HG02840 (cell line): ENCODE measurements at regions not wholly inside any gene's neighbourhood (a gene's known extent, or its start where the extent isn't known, plus 50 kb on each side); places are given as distances from the start of the nearest gene placed in this dataset.
"Not testable (repeated sequence)": the region's sequence is repeated elsewhere in the genome, so short reads cannot be mapped to it uniquely, and the experiment has no call there.

Experiments used
- ATAC-seq: cut with Tn5 transposase; IDR thresholded peaks from one replicate; pipeline ENCODE4 v1.9.1; 2021; ENCODE audit warnings: mild to moderate bottlenecking, moderate library complexity, moderate number of reproducible peaks; ENCODE audit not compliant: unreplicated experiment, low FRiP score

DNA sequence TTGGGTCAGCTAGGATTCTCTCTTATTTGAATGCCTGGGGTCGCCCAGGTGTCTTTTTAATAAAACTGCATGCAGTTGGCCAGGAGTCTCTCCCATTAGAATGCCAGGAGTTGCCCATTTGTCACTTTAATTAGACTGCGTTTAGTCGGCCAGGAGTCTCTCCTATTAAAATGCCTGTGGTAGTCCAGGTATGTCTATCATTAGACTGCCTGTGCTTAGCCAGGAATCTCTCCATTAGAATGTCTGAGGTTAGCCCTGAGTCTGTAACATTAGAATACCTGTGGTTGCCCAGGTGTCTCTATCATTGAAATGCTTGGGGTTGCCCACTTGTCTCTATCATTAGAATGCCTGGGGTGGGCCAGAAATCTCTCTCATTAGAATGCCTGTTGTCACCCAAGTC lies 1470.9 kb downstream of the UQCRFS1 start:
- no peak for ATAC-seq

- no peak for ATAC-seq
Measured at GRCh38 chr19:27741236-27741635, 1471.7 kb downstream of the UQCRFS1 start.

GRCh38 chr19:27740396-27740795 lies 1472.6 kb downstream of the UQCRFS1 start:
- no peak for ATAC-seq

GRCh38 chr19:27738569-27739193 lies 1474.3 kb downstream of the UQCRFS1 start:
- no peak for ATAC-seq

- no peak for ATAC-seq
Measured at GRCh38 chr19:27736225-27736624, 1476.7 kb downstream of the UQCRFS1 start.

- no peak for ATAC-seq
Measured at GRCh38 chr19:27735314-27735713, 1477.6 kb downstream of the UQCRFS1 start.

GRCh38 chr19:27734496-27735220 lies 1478.3 kb downstream of the UQCRFS1 start:
- ATAC-seq = no peak

- ATAC-seq = no peak
Measured at GRCh38 chr19:27733551-27734266, 1479.2 kb downstream of the UQCRFS1 start.

- ATAC-seq = no peak
Measured at GRCh38 chr19:27729332-27729731, 1483.6 kb downstream of the UQCRFS1 start.

GRCh38 chr19:27722625-27723024 lies 1490.3 kb downstream of the UQCRFS1 start:
- ATAC-seq = no peak

GRCh38 chr19:27720155-27720554 lies 1492.8 kb downstream of the UQCRFS1 start:
- no peak for ATAC-seq

- ATAC-seq = no peak
Measured at GRCh38 chr19:27719034-27719433, 1493.9 kb downstream of the UQCRFS1 start.

- no peak for ATAC-seq
Measured at GRCh38 chr19:27718234-27718633, 1494.7 kb downstream of the UQCRFS1 start.

- ATAC-seq = no peak
Measured at GRCh38 chr19:27717825-27718224, 1495.1 kb downstream of the UQCRFS1 start.

DNA sequence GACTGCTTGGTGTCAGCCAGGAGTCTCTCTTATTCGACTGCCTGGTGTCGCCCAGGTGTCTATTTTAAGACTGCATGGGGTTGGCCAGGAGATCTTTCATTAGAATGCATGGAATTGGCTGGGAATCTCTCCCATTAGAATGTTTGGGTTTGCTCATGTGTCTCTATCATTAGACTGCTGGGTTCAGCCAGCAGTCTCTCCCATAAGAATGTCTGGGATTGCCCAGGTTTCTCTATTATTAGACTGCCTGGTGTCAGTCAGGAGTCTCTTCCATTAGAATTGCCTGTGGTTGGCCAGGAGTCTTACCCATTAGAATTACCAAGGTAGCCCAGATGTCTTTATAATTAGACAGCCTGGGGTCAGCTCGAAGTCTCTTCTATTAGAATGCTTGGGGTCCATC lies 1496.0 kb downstream of the UQCRFS1 start:
- no peak for ATAC-seq

GRCh38 chr19:27714857-27715256 lies 1498.1 kb downstream of the UQCRFS1 start:
- no peak for ATAC-seq

GRCh38 chr19:27709496-27709895 lies 1503.5 kb downstream of the UQCRFS1 start:
- no peak for ATAC-seq

DNA sequence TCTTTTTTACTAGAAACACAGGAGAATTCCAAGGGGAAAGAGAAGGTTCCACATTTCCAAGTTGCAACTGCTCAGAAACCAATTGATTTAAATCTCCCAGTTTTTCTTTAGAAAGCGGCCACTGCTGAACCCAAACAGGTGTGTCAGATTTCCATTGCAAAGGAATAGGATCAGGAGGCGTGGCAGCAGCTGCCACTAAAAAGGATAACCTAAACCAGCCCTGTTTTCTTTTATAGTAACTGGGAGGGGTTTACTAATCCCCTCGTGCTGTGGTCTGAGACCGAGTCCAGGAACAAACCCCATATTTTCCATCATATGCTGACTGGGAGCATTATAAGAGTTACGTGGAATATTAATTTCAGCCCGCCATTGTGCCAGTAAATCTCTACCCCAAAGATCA lies 1504.0 kb downstream of the UQCRFS1 start:
- not testable (repeated sequence) for ATAC-seq

DNA sequence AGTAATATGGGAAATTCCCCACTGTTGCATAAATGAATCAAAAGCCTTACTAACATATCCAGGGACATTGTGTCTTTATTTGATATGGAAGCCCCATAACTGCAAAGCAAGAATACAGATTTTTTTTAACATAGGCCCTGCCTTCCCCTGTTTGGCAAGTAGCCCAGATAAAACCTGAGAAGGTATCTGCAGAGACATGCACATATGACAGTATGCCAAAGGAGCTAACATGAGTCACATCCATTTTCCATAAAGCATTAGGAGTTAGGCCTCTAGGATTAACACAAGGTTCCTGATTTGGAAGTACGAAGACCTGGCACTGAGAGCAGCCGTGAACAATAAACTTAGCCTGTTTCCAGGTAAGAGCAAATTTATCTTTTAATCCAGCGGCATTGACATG lies 1505.9 kb downstream of the UQCRFS1 start:
- ATAC-seq = not testable (repeated sequence)

GRCh38 chr19:27705896-27706295 lies 1507.1 kb downstream of the UQCRFS1 start:
- ATAC-seq = no peak

GRCh38 chr19:27694361-27695055 lies 1518.4 kb downstream of the UQCRFS1 start:
- no peak for ATAC-seq
